ENCODE measurements at regions not wholly inside any gene's neighbourhood (a gene's known extent, or its start where the extent isn't known, plus 50 kb on each side); places are given as distances from the start of the nearest gene placed in this dataset.

DNA sequence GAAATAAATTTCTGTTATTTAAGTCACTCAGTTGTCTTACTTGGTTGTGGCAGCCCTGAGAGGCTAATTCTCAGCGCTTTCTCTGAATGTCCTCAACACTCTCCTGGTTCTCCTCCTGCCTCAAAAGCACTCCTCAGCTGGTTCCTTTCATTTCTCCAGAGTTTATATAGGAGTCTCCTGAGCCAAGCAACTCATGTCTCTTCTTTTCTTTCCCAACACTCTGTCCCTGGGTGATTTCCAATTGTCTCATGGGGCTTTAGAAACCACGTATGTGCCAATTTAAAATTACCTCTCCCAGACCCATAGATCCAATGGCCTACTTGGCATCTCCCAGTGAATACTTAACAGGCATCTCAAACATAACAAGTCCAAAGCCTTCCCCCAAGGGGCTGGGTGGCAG, 184.3 kb downstream of the TTC32 start:
- no peak for DNase-seq
- no peak overlapping the region for H4K8ac ChIP-seq (replicated peaks; ENCODE audit: insufficient read length, low read depth, low read length)

More for the DNA sequence above, 184.3 kb downstream of the TTC32 start:
- Histone ChIP-seq H4K20me1 (ENCODE audit: control insufficient read depth, insufficient read depth, insufficient read length) (no peaks in the 10 kb centered on the region), H3K79me2 (ENCODE audit: insufficient read depth, low read length) (no peaks in the 10 kb centered on the region), H4K91ac (ENCODE audit: insufficient read length, low read depth, low read length) (no peak overlapping the region), H2BK120ac (ENCODE audit: low read depth, low read length, poor library complexity, severe bottlenecking) (no peak overlapping the region), H2BK12ac (ENCODE audit: insufficient read length, low read depth, low read length) (no peak overlapping the region), H3K27me3 (ENCODE audit: insufficient read depth, low read length) (no peaks in the 10 kb centered on the region), H2BK15ac (ENCODE audit: low read depth, low read length) (no peak overlapping the region), H3K18ac (ENCODE audit: insufficient read length, low read depth, low read length) (no peak overlapping the region), H3T11ph (ENCODE audit: low read length) (no peak overlapping the region), H2BK20ac (ENCODE audit: low read depth, low read length, poor library complexity, severe bottlenecking) (no peak overlapping the region), H2AFZ (ENCODE audit: low read length) (no peak overlapping the region), H3K14ac (ENCODE audit: insufficient read depth, low read length) (no peak overlapping the region), H4K5ac (ENCODE audit: insufficient read length, low read depth, low read length) (no peak overlapping the region), H3K9me3 (ENCODE audit: control insufficient read depth, low read depth, low read length) (no peaks in the 10 kb centered on the region), H3K4me1 (ENCODE audit: insufficient read depth, low read length) (no peaks in the 10 kb centered on the region), H3K23me2 (ENCODE audit: insufficient read length, low read depth, low read length, poor library complexity, severe bottlenecking) (no peaks in the 10 kb centered on the region), H3K9ac (ENCODE audit: extremely low read depth, insufficient read length, low read length) (no peak overlapping the region), H3K79me1 (ENCODE audit: insufficient read depth, low read depth, low read length, poor library complexity, severe bottlenecking) (no peaks in the 10 kb centered on the region), H3K4me2 (ENCODE audit: insufficient read depth, insufficient read length, low read length) (no peak overlapping the region), H2AK5ac (ENCODE audit: insufficient read length, low read length) (no peak overlapping the region), H2BK5ac (ENCODE audit: insufficient read length, low read length) (no peak overlapping the region), H3K56ac (ENCODE audit: insufficient read length, low read depth, low read length) (no peak overlapping the region), H3K27ac (ENCODE audit: insufficient read length, low read depth, low read length) (no peak overlapping the region), H3K4ac (ENCODE audit: low read depth, low read length) (no peak overlapping the region), H3K23ac (ENCODE audit: insufficient read length, low read depth, low read length) (no peak overlapping the region)
- Mint-ChIP-seq H3K27me3 (ENCODE audit: low read depth) (peaks cover 4% of the 10 kb centered on the region), H3K27ac (0 out of 7 replicates have a peak overlapping the region, but pooled peaks of 1 of the 3 experiments have one; percentile 48), H3K4me3 (no peak overlapping the region), H3K36me3 (ENCODE audit: insufficient read depth in 1 of 3, low read depth in 3 of 3) (no peaks in the 10 kb centered on the region), H3K9me3 (no peaks in the 10 kb centered on the region; a peak in 3 of 5 replicates), H3K4me1 (peaks cover 0 to 2% of the 10 kb centered on the region in 2 experiments; a peak in 1 of 4 replicates)
- TF ChIP-seq, protein P1, sequence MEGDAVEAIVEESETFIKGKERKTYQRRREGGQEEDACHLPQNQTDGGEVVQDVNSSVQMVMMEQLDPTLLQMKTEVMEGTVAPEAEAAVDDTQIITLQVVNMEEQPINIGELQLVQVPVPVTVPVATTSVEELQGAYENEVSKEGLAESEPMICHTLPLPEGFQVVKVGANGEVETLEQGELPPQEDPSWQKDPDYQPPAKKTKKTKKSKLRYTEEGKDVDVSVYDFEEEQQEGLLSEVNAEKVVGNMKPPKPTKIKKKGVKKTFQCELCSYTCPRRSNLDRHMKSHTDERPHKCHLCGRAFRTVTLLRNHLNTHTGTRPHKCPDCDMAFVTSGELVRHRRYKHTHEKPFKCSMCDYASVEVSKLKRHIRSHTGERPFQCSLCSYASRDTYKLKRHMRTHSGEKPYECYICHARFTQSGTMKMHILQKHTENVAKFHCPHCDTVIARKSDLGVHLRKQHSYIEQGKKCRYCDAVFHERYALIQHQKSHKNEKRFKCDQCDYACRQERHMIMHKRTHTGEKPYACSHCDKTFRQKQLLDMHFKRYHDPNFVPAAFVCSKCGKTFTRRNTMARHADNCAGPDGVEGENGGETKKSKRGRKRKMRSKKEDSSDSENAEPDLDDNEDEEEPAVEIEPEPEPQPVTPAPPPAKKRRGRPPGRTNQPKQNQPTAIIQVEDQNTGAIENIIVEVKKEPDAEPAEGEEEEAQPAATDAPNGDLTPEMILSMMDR (conservative IDR thresholded peaks at IDR 0.05), result no peak
- WGBS (ENCODE audit: extremely low coverage, insufficient read length, low lambda C conversion rate), result no CpG with 5 or more reads among the region's 2 CpGs

All from H9 (cell line).